Endothelial cell of umbilical vein (primary cell): ENCODE measurements at regions not wholly inside any gene's neighbourhood (a gene's known extent, or its start where the extent isn't known, plus 50 kb on each side); places are given as distances from the start of the nearest gene placed in this dataset.

Experiments
- BruUV-seq: library from RNA; stranded (reverse); fragments of 400-500 nt; replicated peaks from 2 replicates; lab custom pipeline; 2021; lab: Mats Ljungman, UMichigan
- CTCF ChIA-PET: fragments of 300-600, 350-600 bp; sonication (Branson Sonifier 250); formaldehyde crosslinking; loops from one replicate; lab custom pipeline; 2021; ENCODE audit warnings: antibody characterized with exemption, inconsistent platforms; lab: Charles Lee
- POLR2A ChIA-PET: fragments of 300-600, 350-600 bp; sonication (Branson Sonifier 250); formaldehyde crosslinking; loops from one replicate; lab custom pipeline; 2021; ENCODE audit warnings: antibody characterized with exemption, inconsistent platforms; lab: Charles Lee
- DNase-seq: peaks from one replicate; pipeline ENCODE4 v3.0.0-alpha.2; 2011; ENCODE audit warnings: low read depth, low spot score
- FAIRE-seq: peaks from 2 replicates; lab custom pipeline; 2011; peaks lifted over from hg19 to GRCh38; lab: Jason Lieb, UNC
- H2AFZ ChIP-seq: 2 replicates; pipeline ENCODE4 v1.6.0; 2012; ENCODE audit warnings: low read depth, low read length, control low read depth, inconsistent platforms
- H3K27ac ChIP-seq: 2 replicates; pipeline ENCODE4 v1.5.1; 2011; ENCODE audit warnings: low read depth, mild to moderate bottlenecking, control low read depth, low read length, moderate library complexity; ENCODE audit not compliant: insufficient read depth
- H3K27me3 ChIP-seq, 2 experiments: 2 replicates each; pipeline versions ENCODE4 v1.6.0 to v1.6.1; 2011; ENCODE audit warnings: low read length in 2 of 2, mixed read lengths in 1 of 2; ENCODE audit not compliant: control insufficient read depth in 2 of 2, insufficient read depth in 2 of 2
- H3K36me3 ChIP-seq, 2 experiments: 2 replicates in 1 of 2; 3 replicates in 1 of 2; pipeline ENCODE4 v1.5.1; 2011; ENCODE audit warnings: low read length in 2 of 2, mild to moderate bottlenecking in 1 of 2, moderate library complexity in 1 of 2; ENCODE audit not compliant: control insufficient read depth in 2 of 2, insufficient read depth in 2 of 2; ENCODE audit errors: extremely low read depth in 1 of 2
- H3K4me1 ChIP-seq: 3 replicates; pipeline ENCODE4 v1.5.1; 2011; ENCODE audit warnings: mild to moderate bottlenecking, low read length; ENCODE audit not compliant: control insufficient read depth, insufficient read depth; ENCODE audit errors: extremely low read depth
- H3K4me2 ChIP-seq: 2 replicates; pipeline ENCODE4 v1.6.1; 2011; ENCODE audit warnings: low read length, control low read depth, mixed read lengths; ENCODE audit not compliant: insufficient read depth
- H3K4me3 ChIP-seq, 3 experiments: fragments of 200-600 bp in 1 of 3; sonication (generic), shearing (Covaris generic) in 1 of 3; replicated peaks in 1 of 3; 2 replicates each; pipeline ENCODE4 v1.5.1; 2011 to 2016; ENCODE audit warnings: control low read depth in 3 of 3, low read length in 3 of 3, mild to moderate bottlenecking in 2 of 3, inconsistent platforms in 1 of 3, low read depth in 1 of 3, moderate library complexity in 1 of 3; ENCODE audit not compliant: insufficient read depth in 1 of 3
- H3K79me2 ChIP-seq: 2 replicates; pipeline ENCODE4 v1.6.0; 2012; ENCODE audit warnings: low read length, inconsistent platforms; ENCODE audit not compliant: control insufficient read depth, insufficient read depth
- H3K9ac ChIP-seq: replicated peaks from 2 replicates; pipeline ENCODE3; 2011; ENCODE audit warnings: low read length, control low read depth; ENCODE audit not compliant: insufficient read depth; ENCODE audit errors: extremely low read depth
- H3K9me1 ChIP-seq: replicated peaks from 3 replicates; pipeline ENCODE4 v1.6.0; 2011; ENCODE audit warnings: mild to moderate bottlenecking, low read length; ENCODE audit not compliant: control insufficient read depth, insufficient read depth; ENCODE audit errors: extremely low read depth
- H3K9me3 ChIP-seq: replicated peaks from 2 replicates; pipeline ENCODE4 v1.5.1; 2012; ENCODE audit warnings: low read length, inconsistent platforms; ENCODE audit not compliant: control insufficient read depth, insufficient read depth
- H4K20me1 ChIP-seq: replicated peaks from 2 replicates; pipeline ENCODE3; 2011; ENCODE audit warnings: mild to moderate bottlenecking, low read length; ENCODE audit not compliant: control insufficient read depth, insufficient read depth; ENCODE audit errors: extremely low read depth
- EZH2 ChIP-seq: IDR thresholded peaks from 2 replicates; pipeline ENCODE4 v1.6.1; 2012; ENCODE audit warnings: borderline replicate concordance, low read depth, mild to moderate bottlenecking, moderate library complexity, low read length, inconsistent platforms; ENCODE audit not compliant: severe bottlenecking
- FOS ChIP-seq: IDR thresholded peaks from 2 replicates; pipeline ENCODE4 v1.6.1; 2011; ENCODE audit warnings: mild to moderate bottlenecking, low read length, moderate library complexity, borderline replicate concordance; ENCODE audit not compliant: insufficient read depth
- GATA2 ChIP-seq: IDR thresholded peaks from 2 replicates; pipeline ENCODE4 v1.7.0; 2011; ENCODE audit warnings: low read depth, mild to moderate bottlenecking, moderate library complexity, mixed read lengths, low read length; ENCODE audit not compliant: insufficient read length, insufficient read depth
- JUN ChIP-seq: IDR thresholded peaks from 2 replicates; pipeline ENCODE4 v1.6.1; 2011; ENCODE audit warnings: borderline replicate concordance, low read depth; ENCODE audit not compliant: insufficient read length, insufficient read depth
- MYC ChIP-seq: IDR thresholded peaks from one replicate; pipeline ENCODE4 v1.6.1; 2011; ENCODE audit warnings: mild to moderate bottlenecking, low read depth, low read length
- POLR2A ChIP-seq: IDR thresholded peaks from 2 replicates; pipeline ENCODE4 v1.6.1; 2012; ENCODE audit warnings: low read depth, mild to moderate bottlenecking, control low read depth, low read length
- POLR2AphosphoS5 ChIP-seq: IDR thresholded peaks from 2 replicates; pipeline ENCODE4 v1.6.1; 2012; ENCODE audit warnings: low read depth, mild to moderate bottlenecking, control low read depth, low read length, moderate library complexity; ENCODE audit not compliant: insufficient read depth
- dilution Hi-C: fragments of 300-500 bp; cut with MboI; formaldehyde crosslinking; loops from one replicate; pipeline ENCODE4 v1.15.0; 2019; ENCODE audit warnings: low sequenced_read_pairs; ENCODE audit not compliant: extremely low pct_ligation_motif_present
- intact Hi-C: fragments of 100-400 bp; cut with micrococcal nuclease; formaldehyde crosslinking; loops from one replicate; pipeline ENCODE4 v1.10.0; 2022
- TF ChIP-seq, protein P1 (sequence below), 2 donors: IDR thresholded peaks; 1 replicate in 1 of 2; 2 replicates in 1 of 2; pipeline ENCODE4 v1.5.1; 2011; ENCODE audit warnings: low read length in 2 of 2, mild to moderate bottlenecking in 2 of 2, moderate library complexity in 2 of 2, control low read depth in 1 of 2, inconsistent platforms in 1 of 2, low read depth in 1 of 2; ENCODE audit not compliant: insufficient read depth in 1 of 2; ENCODE audit errors: extremely low read depth in 1 of 2
- TF ChIP-seq, protein P2 (sequence below): IDR thresholded peaks from 2 replicates; pipeline ENCODE4 v1.6.1; 2011; ENCODE audit not compliant: insufficient read depth, insufficient read length

DNA sequence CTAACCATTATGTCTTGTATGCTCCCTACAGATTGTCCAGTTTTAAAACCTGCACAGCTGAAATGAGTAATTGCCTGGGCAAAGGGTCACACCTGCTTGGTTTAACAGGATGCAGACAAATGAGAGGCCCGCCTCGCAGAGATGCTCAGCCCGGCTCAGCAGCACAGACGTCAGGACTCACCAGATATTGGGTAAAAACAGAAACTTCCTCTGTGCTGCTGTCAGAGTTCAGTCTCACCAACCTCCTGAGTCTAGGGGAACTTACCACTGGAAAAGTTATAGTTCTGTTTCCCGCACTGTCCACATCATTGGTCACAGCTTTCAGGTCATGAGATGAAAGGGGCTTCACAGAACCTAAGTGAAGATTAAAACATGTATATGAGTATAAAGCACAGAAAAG lies 152.5 kb downstream of the ESM1 start:
- Histone ChIP-seq H2AFZ (no peak overlapping the region), H3K4me1 (peaks cover 40% of the 10 kb centered on the region), H3K4me3 (no peak overlapping the region), H3K79me2 (no peaks in the 10 kb centered on the region), H3K9me1 (no peaks in the 10 kb centered on the region), H3K4me2 (no peak overlapping the region), H3K9me3 (no peaks in the 10 kb centered on the region), H3K9ac (no peak overlapping the region), H3K27ac (no peak overlapping the region), H3K27me3 (no peaks in the 10 kb centered on the region), H4K20me1 (no peaks in the 10 kb centered on the region), H3K36me3 (no peaks in the 10 kb centered on the region)
- no TSS peak for BruUV-seq
- ChIA-PET CTCF (interaction anchor here (0.7 to 1.5 kb wide), 3 partner anchors 12 to 316 kb away, joined by 3 to 7 read pairs (median 4); partner anchors contain the start of gene SNX18), POLR2A (no interaction called here)
- FAIRE-seq (no peak), DNase-seq (no peak)
- no peak for TF ChIP-seq FOS
- TF ChIP-seq POLR2AphosphoS5 = no peak
- intact Hi-C loops = loop anchor here (10.0 kb wide), 1 partner anchor 188 kb away; no protein-coding TSS in a partner anchor
- dilution Hi-C loops = no loop called here

DNA sequence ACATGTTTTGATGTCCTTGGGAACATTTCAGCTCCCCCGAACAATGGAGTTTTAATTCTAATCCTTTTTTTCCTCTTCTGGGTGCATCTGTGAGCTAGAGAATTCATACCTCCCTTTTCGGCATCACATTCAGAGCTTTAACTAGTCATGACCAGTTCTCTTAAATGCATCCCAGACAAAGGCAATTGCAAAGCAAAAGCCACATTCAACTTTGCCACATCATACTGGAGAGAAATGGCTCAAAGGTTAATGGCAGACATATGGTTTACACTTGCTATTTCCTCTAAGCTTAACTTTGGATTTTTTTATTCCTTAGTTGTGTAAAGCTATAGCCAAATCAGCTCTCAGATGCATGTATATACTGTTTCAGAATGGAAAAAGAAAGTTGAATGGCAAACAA lies 153.3 kb downstream of the ESM1 start:
- Histone ChIP-seq H3K27ac (no peak overlapping the region), H4K20me1 (no peaks in the 10 kb centered on the region), H3K4me2 (no peak overlapping the region), H3K9me1 (no peaks in the 10 kb centered on the region), H3K27me3 (no peaks in the 10 kb centered on the region), H3K4me3 (no peak overlapping the region), H3K79me2 (no peaks in the 10 kb centered on the region), H3K9me3 (no peaks in the 10 kb centered on the region), H3K4me1 (peaks cover 38% of the 10 kb centered on the region), H3K36me3 (no peaks in the 10 kb centered on the region), H3K9ac (no peak overlapping the region), H2AFZ (no peak overlapping the region)
- dilution Hi-C loops = no loop called here
- no peak for DNase-seq
- POLR2A ChIA-PET = no interaction called here
- BruUV-seq = no TSS peak
- TF ChIP-seq POLR2AphosphoS5 (no peak), MYC (no peak), JUN (no peak), FOS (no peak), GATA2 (no peak), POLR2A (no peak), EZH2 (no peak)
- TF ChIP-seq, protein P1, sequence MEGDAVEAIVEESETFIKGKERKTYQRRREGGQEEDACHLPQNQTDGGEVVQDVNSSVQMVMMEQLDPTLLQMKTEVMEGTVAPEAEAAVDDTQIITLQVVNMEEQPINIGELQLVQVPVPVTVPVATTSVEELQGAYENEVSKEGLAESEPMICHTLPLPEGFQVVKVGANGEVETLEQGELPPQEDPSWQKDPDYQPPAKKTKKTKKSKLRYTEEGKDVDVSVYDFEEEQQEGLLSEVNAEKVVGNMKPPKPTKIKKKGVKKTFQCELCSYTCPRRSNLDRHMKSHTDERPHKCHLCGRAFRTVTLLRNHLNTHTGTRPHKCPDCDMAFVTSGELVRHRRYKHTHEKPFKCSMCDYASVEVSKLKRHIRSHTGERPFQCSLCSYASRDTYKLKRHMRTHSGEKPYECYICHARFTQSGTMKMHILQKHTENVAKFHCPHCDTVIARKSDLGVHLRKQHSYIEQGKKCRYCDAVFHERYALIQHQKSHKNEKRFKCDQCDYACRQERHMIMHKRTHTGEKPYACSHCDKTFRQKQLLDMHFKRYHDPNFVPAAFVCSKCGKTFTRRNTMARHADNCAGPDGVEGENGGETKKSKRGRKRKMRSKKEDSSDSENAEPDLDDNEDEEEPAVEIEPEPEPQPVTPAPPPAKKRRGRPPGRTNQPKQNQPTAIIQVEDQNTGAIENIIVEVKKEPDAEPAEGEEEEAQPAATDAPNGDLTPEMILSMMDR (IDR thresholded peaks at IDR 0.05; ENCODE audit: extremely low read depth in 1 of 2, insufficient read depth in 1 of 2, low read depth in 1 of 2, low read length in 2 of 2) = no peak
- TF ChIP-seq, protein P2, sequence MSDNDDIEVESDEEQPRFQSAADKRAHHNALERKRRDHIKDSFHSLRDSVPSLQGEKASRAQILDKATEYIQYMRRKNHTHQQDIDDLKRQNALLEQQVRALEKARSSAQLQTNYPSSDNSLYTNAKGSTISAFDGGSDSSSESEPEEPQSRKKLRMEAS = no peak
- intact Hi-C loops = loop anchor here (10.0 kb wide), 1 partner anchor 187 kb away; no protein-coding TSS in a partner anchor
- CTCF ChIA-PET = interaction anchor here (1.0 to 1.5 kb wide), 2 partner anchors 12 to 13 kb away, joined by 3 to 7 read pairs; no protein-coding TSS in a partner anchor
- no peak for FAIRE-seq
